ENCODE measurements at regions not wholly inside any gene's neighbourhood (a gene's known extent, or its start where the extent isn't known, plus 50 kb on each side); places are given as distances from the start of the nearest gene placed in this dataset.

- no peak for DNase-seq (ENCODE audit: low read depth in 3 of 3)
These were observed 144.2 kb upstream of the ARL4C start for GRCh38 chr2:234641086-234641485.

GRCh38 chr2:234640657-234641056 lies 143.8 kb upstream of the ARL4C start:
- no peak for DNase-seq (ENCODE audit: low read depth in 3 of 3)

DNA sequence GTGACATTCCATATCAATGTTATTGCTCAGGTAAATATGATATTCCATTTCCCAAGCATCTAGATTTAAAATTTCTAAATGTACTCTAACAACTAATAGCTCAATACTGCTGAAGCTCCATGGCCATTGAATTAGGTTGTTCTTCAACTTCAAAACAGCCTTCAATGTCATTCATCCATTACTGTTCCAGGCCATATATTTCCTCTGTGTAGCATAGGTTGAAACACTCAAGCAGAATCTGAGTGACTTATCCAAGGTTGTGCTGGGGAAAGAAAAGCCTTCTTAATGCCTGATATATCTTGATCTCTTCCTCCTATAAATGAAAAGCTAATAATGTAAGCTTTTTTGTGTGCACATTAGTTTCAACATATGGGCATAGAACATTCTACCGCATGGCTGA lies 142.1 kb upstream of the ARL4C start:
- DNase-seq (ENCODE audit: low read depth in 3 of 3), result no peak

DNA sequence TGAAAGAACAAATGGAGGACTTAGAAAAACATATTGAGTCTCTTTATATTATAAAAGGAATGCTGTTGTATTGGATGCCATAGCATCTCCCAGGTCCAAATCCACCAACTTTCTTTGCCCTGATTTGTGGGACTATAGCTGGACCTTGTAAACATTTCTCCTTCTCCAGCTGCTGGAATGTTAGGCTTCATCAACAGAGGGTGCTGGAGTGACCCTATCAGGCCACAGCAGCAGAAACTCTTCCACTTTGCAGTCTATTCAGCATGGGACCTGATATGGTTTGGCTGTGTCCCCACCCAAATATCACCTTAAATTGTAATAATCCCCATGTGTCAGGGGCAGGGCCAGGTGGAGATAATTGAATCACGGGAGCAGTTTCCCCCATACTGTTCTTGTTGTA lies 138.4 kb upstream of the ARL4C start:
- DNase-seq (ENCODE audit: low read depth in 3 of 3), result no peak

- DNase-seq (ENCODE audit: low read depth in 3 of 3), result no peak
These were observed 136.8 kb upstream of the ARL4C start for GRCh38 chr2:234633581-234634230.

GRCh38 chr2:234632527-234633391 lies 135.9 kb upstream of the ARL4C start:
- no peak for DNase-seq (ENCODE audit: low read depth in 3 of 3)

GRCh38 chr2:234631646-234632514 lies 135.0 kb upstream of the ARL4C start:
- DNase-seq (ENCODE audit: low read depth in 3 of 3), result no peak

DNA sequence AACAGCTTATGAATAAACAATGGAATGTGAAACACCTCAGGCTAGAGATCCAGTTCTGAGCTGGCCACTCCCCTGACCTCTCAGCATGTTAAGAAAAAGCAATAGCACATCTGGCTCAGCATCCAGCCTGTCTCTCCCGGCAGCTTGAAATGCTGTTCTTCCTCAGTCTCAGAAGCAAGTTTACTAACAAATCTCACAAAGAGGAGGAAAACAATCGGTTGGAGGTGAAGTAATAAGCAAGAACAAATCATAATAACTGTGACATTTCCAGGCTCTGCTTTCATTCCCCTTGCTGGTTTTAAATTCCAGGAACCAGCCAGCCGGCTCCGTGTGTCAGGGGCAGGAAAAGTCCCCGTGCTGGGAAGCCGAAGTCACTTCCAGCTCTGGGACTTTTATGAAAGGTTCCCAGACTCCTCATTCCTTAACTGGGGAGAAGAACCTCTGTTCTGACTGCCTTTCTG lies 133.9 kb upstream of the ARL4C start:
- DNase-seq (ENCODE audit: low read depth in 3 of 3), result no peak

GRCh38 chr2:234629596-234629995 lies 132.7 kb upstream of the ARL4C start:
- no peak for DNase-seq (ENCODE audit: low read depth in 3 of 3)

DNA sequence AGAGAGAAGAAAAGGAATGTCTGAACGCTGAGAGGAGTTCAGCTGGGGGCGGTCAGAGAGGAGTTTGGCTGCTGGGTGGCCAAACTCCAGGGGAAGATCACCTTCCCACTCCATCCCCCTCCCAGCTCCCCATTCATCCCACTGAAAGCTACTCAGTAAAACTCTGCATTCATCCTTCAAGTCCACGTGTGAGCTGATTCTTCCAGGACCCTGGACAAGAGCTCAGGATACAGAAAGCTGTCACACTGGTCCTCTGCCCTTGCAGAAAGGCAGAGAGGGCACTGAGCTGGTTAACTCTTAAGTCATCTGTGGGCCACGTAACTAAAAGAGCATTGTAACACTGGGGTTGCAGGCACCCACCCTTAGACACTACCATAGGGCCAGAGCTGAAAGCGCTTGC lies 132.1 kb upstream of the ARL4C start:
- DNase-seq (ENCODE audit: low read depth in 3 of 3), result no peak

DNA sequence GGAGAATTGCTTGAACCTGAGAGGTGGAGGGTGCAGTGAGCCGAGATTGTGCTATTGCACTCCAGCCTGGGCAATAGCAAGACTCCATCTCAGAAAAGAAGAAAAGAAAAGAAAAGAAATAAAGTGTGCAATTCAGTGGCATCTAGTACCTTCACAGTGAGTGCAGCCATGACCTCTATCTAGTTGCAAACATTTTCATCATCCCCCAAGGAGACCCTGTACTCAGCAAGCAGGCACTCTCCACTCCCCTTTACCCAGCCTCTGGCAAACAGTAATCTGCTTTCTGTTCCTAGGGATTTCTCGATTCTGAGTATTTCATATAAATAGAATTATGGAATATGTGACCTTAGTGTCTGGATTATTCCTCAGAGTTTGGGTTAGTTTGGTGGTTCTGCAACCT lies 130.4 kb upstream of the ARL4C start:
- no peak for DNase-seq (ENCODE audit: low read depth in 3 of 3)

DNA sequence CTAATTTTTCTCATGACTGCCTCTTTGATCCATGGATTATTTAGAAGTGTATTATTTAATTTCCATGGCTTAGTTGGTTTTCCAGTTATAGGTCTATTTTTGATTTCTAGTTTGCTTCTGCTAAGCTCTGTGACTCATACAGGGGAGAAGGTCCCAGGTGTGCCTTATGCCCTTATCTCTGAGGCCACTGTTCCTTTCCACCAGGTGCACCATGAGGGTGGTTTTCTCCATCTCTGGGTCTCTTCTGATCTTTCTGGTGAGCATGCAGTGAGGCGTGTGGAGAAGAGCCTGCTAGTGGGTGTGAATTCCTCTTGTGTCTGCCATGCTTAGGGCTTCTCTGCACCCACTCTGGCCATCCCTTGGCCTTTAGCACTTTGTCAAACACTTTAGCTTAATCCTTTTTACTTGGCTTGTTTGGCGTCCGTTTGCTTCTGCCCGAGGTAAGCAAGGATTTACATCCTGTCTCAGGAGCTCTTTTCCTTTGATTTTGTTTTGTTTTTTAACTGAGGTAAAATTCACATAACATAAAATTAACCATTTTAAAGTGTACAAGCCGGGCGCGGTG lies 129.8 kb upstream of the ARL4C start:
- DNase-seq (ENCODE audit: low read depth in 3 of 3), result no peak

DNA sequence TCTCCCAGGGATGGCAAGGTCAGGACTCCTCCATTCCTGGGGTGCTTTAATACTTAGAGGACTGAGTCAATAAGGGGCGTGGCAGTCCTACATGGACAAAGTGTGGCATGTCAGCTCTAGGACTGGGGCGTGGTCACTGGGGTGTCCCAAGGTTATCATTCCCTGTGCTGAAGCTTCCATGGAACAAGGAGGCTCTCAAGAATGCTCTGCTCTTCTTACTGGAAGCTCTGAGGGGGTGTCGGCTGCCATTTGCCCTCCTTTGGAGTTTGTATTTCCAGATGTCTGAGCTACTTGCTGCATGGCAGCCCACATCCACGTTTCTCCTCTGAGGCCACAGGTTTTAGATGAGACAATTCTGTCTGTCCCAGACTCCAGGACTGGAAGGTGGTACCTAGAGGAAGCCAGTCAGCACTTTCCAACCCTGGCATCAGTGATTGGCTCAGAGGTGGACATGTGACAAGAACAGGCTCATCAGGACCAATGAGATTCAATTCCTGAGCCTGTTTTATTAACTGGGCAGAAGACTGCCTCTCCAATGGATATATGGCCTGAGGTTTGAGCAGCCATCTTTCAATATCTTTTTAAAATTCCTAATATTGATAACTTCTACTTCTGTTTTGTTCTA lies 128.9 kb upstream of the ARL4C start:
- DNase-seq (ENCODE audit: low read depth in 3 of 3), result no peak

- no peak for DNase-seq (ENCODE audit: low read depth in 3 of 3)
These were observed 126.7 kb upstream of the ARL4C start for GRCh38 chr2:234623521-234623991.

- DNase-seq (ENCODE audit: low read depth in 3 of 3), result no peak
These were observed 124.2 kb upstream of the ARL4C start for GRCh38 chr2:234621120-234621519.

GRCh38 chr2:234620018-234620417 lies 123.1 kb upstream of the ARL4C start:
- DNase-seq (ENCODE audit: low read depth in 3 of 3), result no peak

- no peak for DNase-seq (ENCODE audit: low read depth in 3 of 3)
These were observed 118.9 kb upstream of the ARL4C start for GRCh38 chr2:234615643-234616356.

DNA sequence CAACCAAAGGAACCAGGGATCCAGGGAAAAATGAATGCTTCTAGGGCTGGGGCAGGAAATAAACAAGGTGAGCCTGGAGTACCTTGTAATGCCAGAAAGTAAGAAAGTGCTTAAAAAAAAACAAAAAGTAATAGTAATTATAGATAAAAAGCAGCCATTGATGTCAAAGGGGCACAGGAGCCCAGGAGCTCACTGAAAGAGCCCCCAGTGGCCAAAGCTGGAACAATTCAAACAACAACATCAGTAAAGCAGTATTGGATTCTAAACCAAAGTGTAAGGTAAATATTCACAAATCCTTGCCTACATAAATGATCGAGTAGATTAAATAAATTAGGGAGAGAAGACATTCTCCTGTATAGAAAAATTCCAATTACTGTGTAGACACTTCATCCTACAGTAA lies 114.3 kb upstream of the ARL4C start:
- DNase-seq (ENCODE audit: low read depth in 3 of 3), result no peak

DNA sequence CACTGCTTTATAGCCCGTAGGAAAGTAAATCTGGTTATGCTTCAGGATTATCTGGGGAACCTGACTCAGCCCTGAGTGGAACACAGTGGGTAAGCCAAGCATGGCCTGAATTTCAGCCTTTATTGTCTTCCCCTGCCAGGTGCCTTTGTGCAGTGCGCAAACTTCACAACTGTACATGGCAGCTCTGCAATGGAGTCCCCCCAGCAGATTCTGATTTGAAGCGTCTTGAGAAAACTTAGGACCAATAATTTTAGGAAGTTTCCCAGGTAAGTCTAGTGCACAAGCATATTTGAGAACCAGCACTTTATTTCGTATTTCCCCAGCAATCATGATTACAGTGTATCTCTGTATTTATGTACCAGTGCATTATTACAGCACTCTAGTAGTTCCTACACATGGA lies 112.1 kb upstream of the ARL4C start:
- no peak for DNase-seq (ENCODE audit: low read depth in 3 of 3)

GRCh38 chr2:234607691-234608090 lies 110.8 kb upstream of the ARL4C start:
- DNase-seq (ENCODE audit: low read depth in 3 of 3), result no peak

GRCh38 chr2:234606896-234607295 lies 110.0 kb upstream of the ARL4C start:
- no peak for DNase-seq (ENCODE audit: low read depth in 3 of 3)

Measured in stimulated activated CD4-positive, alpha-beta T cell treated with anti-CD3 and anti-CD28 coated beads, TNF-alpha, amount 100 ng/mL, for 24 hours (primary cell).